Panc1 (cell line): ENCODE measurements at regions not wholly inside any gene's neighbourhood (a gene's known extent, or its start where the extent isn't known, plus 50 kb on each side); places are given as distances from the start of the nearest gene placed in this dataset.

Experiments
- ATAC-seq: fragments of 200-7000 bp; cut with Tn5 transposase; 2 replicates; pipeline ENCODE4 v1.9.1; 2020; ENCODE audit warnings: mild to moderate bottlenecking, moderate library complexity
- BruUV-seq: library from RNA; stranded (reverse); fragments of 400-500 nt; replicated peaks from 2 replicates; lab custom pipeline; 2021; lab: Mats Ljungman, UMichigan
- CTCF ChIA-PET: fragments of 300-600 bp; sonication (Branson Sonifier 250); formaldehyde crosslinking; loops from one replicate; lab custom pipeline; 2022; ENCODE audit warnings: antibody characterized with exemption; lab: Charles Lee
- POLR2A ChIA-PET: fragments of 300-600 bp; sonication (Branson Sonifier 250); formaldehyde crosslinking; loops from one replicate; lab custom pipeline; 2022; ENCODE audit warnings: antibody characterized with exemption; lab: Charles Lee
- DNase-seq: peaks from one replicate; pipeline ENCODE4 v3.0.0-alpha.2; 2010; ENCODE audit warnings: low read depth, low spot score
- H3K27ac ChIP-seq: 2 replicates; pipeline ENCODE4 v1.5.1; 2011; ENCODE audit warnings: mild to moderate bottlenecking, low read length, inconsistent platforms
- H3K27me3 ChIP-seq: fragments of 200-500 bp; sonication (Bioruptor generic); 2 replicates; pipeline ENCODE4 v1.6.0; 2014; ENCODE audit warnings: low read length, inconsistent platforms; ENCODE audit not compliant: control insufficient read depth, insufficient read depth
- H3K36me3 ChIP-seq: fragments of 200-500 bp; sonication (Bioruptor generic); 2 replicates; pipeline ENCODE4 v1.5.1; 2014; ENCODE audit warnings: inconsistent platforms, mild to moderate bottlenecking, low read length, moderate library complexity; ENCODE audit not compliant: control insufficient read depth, insufficient read depth
- H3K4me1 ChIP-seq: 2 replicates; pipeline ENCODE4 v1.5.1; 2011; ENCODE audit warnings: inconsistent platforms, mild to moderate bottlenecking, low read length, moderate library complexity; ENCODE audit not compliant: control insufficient read depth, insufficient read depth
- H3K4me3 ChIP-seq, 2 experiments: 2 replicates each; pipeline ENCODE4 v1.5.1; 2011 to 2012; ENCODE audit warnings: low read depth in 2 of 2, low read length in 2 of 2, mild to moderate bottlenecking in 2 of 2, inconsistent platforms in 1 of 2, moderate library complexity in 1 of 2
- H3K9me3 ChIP-seq: fragments of 200-500 bp; sonication (Bioruptor generic); 2 replicates; pipeline ENCODE4 v1.5.1; 2014; ENCODE audit warnings: low read depth, mild to moderate bottlenecking, inconsistent platforms, low read length, moderate library complexity; ENCODE audit not compliant: control insufficient read depth, insufficient read depth
- CTCF ChIP-seq: fragments of 450-650 bp; IDR thresholded peaks from 2 replicates; pipeline ENCODE4 v1.5.1; 2017; ENCODE audit warnings: mild to moderate bottlenecking
- POLR2AphosphoS5 ChIP-seq: IDR thresholded peaks from 2 replicates; pipeline ENCODE4 v1.6.1; 2012; ENCODE audit warnings: mild to moderate bottlenecking, low read depth, low read length, moderate library complexity
- REST ChIP-seq, 2 experiments: IDR thresholded peaks; 2 replicates each; pipeline ENCODE4 v1.6.1; 2011 to 2012; ENCODE audit warnings: low read depth in 2 of 2, control low read depth in 1 of 2, low read length in 1 of 2, mild to moderate bottlenecking in 1 of 2, moderate library complexity in 1 of 2; ENCODE audit not compliant: insufficient read depth in 1 of 2
- SIN3A ChIP-seq: IDR thresholded peaks from 2 replicates; pipeline ENCODE4 v1.6.1; 2012; ENCODE audit warnings: low read depth, mild to moderate bottlenecking, low read length, moderate library complexity, borderline replicate concordance; ENCODE audit not compliant: insufficient read depth
- TCF7L2 ChIP-seq: IDR thresholded peaks from 2 replicates; pipeline ENCODE4 v1.6.1; 2011; ENCODE audit warnings: mild to moderate bottlenecking, low read depth, low read length, inconsistent platforms
- in situ Hi-C: cut with HindIII; loops from 2 replicates; pipeline ENCODE4 v1.10.0; 2016; ENCODE audit warnings: low sequenced_read_pairs, low pct_unique_long_range_greater_than_20kb
- intact Hi-C: fragments of 100-400 bp; cut with micrococcal nuclease; formaldehyde crosslinking; loops from one replicate; pipeline ENCODE4 v1.10.0; 2022; ENCODE audit not compliant: unreplicated experiment

GRCh38 chr7:118418433-118418832 is 193.9 kb downstream of the ANKRD7 start:
- intact Hi-C loops (no loop called here), in situ Hi-C loops (no loop called here)
- BruUV-seq, result no TSS peak
- ATAC-seq (no peak), DNase-seq (no peak)
- H3K36me3 ChIP-seq, result no peaks in the 10 kb centered on the region
- no peaks in the 10 kb centered on the region for H3K27me3 ChIP-seq
- TF ChIP-seq REST (IDR thresholded peaks at IDR 0.05; ENCODE audit: insufficient read depth in 1 of 2, low read depth in 2 of 2, low read length in 1 of 2) (no peak), SIN3A (no peak), POLR2AphosphoS5 (no peak), TCF7L2 (no peak), CTCF (no peak)
- POLR2A ChIA-PET, result no interaction called here
- no peak overlapping the region for H3K4me3 ChIP-seq
- CTCF ChIA-PET, result no interaction called here
- no peak overlapping the region for H3K27ac ChIP-seq
- no peaks in the 10 kb centered on the region for H3K9me3 ChIP-seq
- H3K4me1 ChIP-seq, result no peaks in the 10 kb centered on the region

- H3K27me3 ChIP-seq, result no peaks in the 10 kb centered on the region
- no peak for ATAC-seq
- CTCF ChIA-PET, result no interaction called here
- H3K4me3 ChIP-seq, result no peak overlapping the region
- H3K27ac ChIP-seq, result no peak overlapping the region
- POLR2A ChIA-PET, result no interaction called here
- TF ChIP-seq REST (IDR thresholded peaks at IDR 0.05; ENCODE audit: insufficient read depth in 1 of 2, low read depth in 2 of 2, low read length in 1 of 2), result no peak
- TF ChIP-seq CTCF, result no peak
- TF ChIP-seq TCF7L2, result no peak
- TF ChIP-seq POLR2AphosphoS5, result no peak
- TF ChIP-seq SIN3A, result no peak
- DNase-seq, result no peak
- no peaks in the 10 kb centered on the region for H3K4me1 ChIP-seq
- H3K36me3 ChIP-seq, result no peaks in the 10 kb centered on the region
- no peaks in the 10 kb centered on the region for H3K9me3 ChIP-seq
- BruUV-seq, result no TSS peak
- intact Hi-C loops (no loop called here), in situ Hi-C loops (no loop called here)
Measured at GRCh38 chr7:118420888-118421287, 196.4 kb downstream of the ANKRD7 start.
